ENCODE measurements at regions not wholly inside any gene's neighbourhood (a gene's known extent, or its start where the extent isn't known, plus 50 kb on each side); places are given as distances from the start of the nearest gene placed in this dataset.

- no peak for DNase-seq (ENCODE audit: extremely low spot score)
- H3K27ac ChIP-seq (ENCODE audit: low read depth), result no peak overlapping the region
- no peaks in the 10 kb centered on the region for H3K4me1 ChIP-seq (ENCODE audit: insufficient read depth)
- H3K4me3 ChIP-seq (ENCODE audit: low read depth, low read length), result no peak overlapping the region
- no peaks in the 10 kb centered on the region for H3K36me3 ChIP-seq (ENCODE audit: insufficient read depth)
- WGBS, result 31% methylated on average over 2 of the region's 2 CpGs
Measured at GRCh38 chr1:177754603-177755002, 215.3 kb downstream of the SEC16B start.

- Histone ChIP-seq H3K27ac (ENCODE audit: low read depth) (no peak overlapping the region), H3K36me3 (ENCODE audit: insufficient read depth) (no peaks in the 10 kb centered on the region), H3K4me1 (ENCODE audit: insufficient read depth) (no peaks in the 10 kb centered on the region), H3K4me3 (ENCODE audit: low read depth, low read length) (no peak overlapping the region)
- whole genome bisulfite sequencing, result 85% methylated on average over 5 of the region's 5 CpGs
- DNase-seq (ENCODE audit: extremely low spot score), result no peak
Measured at GRCh38 chr1:177753655-177754054, 216.2 kb downstream of the SEC16B start.

GRCh38 chr1:177748080-177748801 lies 221.6 kb downstream of the SEC16B start:
- WGBS, result 69% methylated on average over 4 of the region's 4 CpGs
- no peak overlapping the region for H3K27ac ChIP-seq (ENCODE audit: low read depth)
- no peak overlapping the region for H3K4me3 ChIP-seq (ENCODE audit: low read depth, low read length)
- DNase-seq (ENCODE audit: extremely low spot score), result no peak
- H3K36me3 ChIP-seq (ENCODE audit: insufficient read depth), result no peaks in the 10 kb centered on the region
- no peaks in the 10 kb centered on the region for H3K4me1 ChIP-seq (ENCODE audit: insufficient read depth)

- Histone ChIP-seq H3K36me3 (ENCODE audit: insufficient read depth) (no peaks in the 10 kb centered on the region), H3K4me3 (ENCODE audit: low read depth, low read length) (no peak overlapping the region), H3K27ac (ENCODE audit: low read depth) (no peak overlapping the region), H3K4me1 (ENCODE audit: insufficient read depth) (no peaks in the 10 kb centered on the region)
- 77% methylated on average over 3 of the region's 3 CpGs for WGBS
- DNase-seq (ENCODE audit: extremely low spot score), result no peak
Measured at GRCh38 chr1:177746155-177746554, 223.7 kb downstream of the SEC16B start.

- Histone ChIP-seq H3K27ac (ENCODE audit: low read depth) (no peak overlapping the region), H3K4me3 (ENCODE audit: low read depth, low read length) (no peak overlapping the region), H3K4me1 (ENCODE audit: insufficient read depth) (no peaks in the 10 kb centered on the region), H3K36me3 (ENCODE audit: insufficient read depth) (no peaks in the 10 kb centered on the region)
- no peak for DNase-seq (ENCODE audit: extremely low spot score)
- 88% methylated on average over 1 of the region's 1 CpG for WGBS
Measured at GRCh38 chr1:177744906-177745305, 225.0 kb downstream of the SEC16B start.

GRCh38 chr1:177741476-177741875 lies 228.4 kb downstream of the SEC16B start:
- Histone ChIP-seq H3K4me1 (ENCODE audit: insufficient read depth) (no peaks in the 10 kb centered on the region), H3K4me3 (ENCODE audit: low read depth, low read length) (no peak overlapping the region), H3K27ac (ENCODE audit: low read depth) (no peak overlapping the region), H3K36me3 (ENCODE audit: insufficient read depth) (no peaks in the 10 kb centered on the region)
- DNase-seq (ENCODE audit: extremely low spot score), result no peak
- 34% methylated on average over 1 of the region's 1 CpG for WGBS

- no peaks in the 10 kb centered on the region for H3K4me1 ChIP-seq (ENCODE audit: insufficient read depth)
- no peaks in the 10 kb centered on the region for H3K36me3 ChIP-seq (ENCODE audit: insufficient read depth)
- no peak for DNase-seq (ENCODE audit: extremely low spot score)
- no peak overlapping the region for H3K27ac ChIP-seq (ENCODE audit: low read depth)
- WGBS, result 86% methylated on average over 2 of the region's 2 CpGs
- H3K4me3 ChIP-seq (ENCODE audit: low read depth, low read length), result no peak overlapping the region
Measured at GRCh38 chr1:177739780-177740179, 230.1 kb downstream of the SEC16B start.

GRCh38 chr1:177737456-177737855 lies 232.4 kb downstream of the SEC16B start:
- Histone ChIP-seq H3K27ac (ENCODE audit: low read depth) (no peak overlapping the region), H3K4me1 (ENCODE audit: insufficient read depth) (no peaks in the 10 kb centered on the region), H3K4me3 (ENCODE audit: low read depth, low read length) (no peak overlapping the region), H3K36me3 (ENCODE audit: insufficient read depth) (peaks cover 1% of the 10 kb centered on the region)
- WGBS, result 84% methylated on average over 2 of the region's 2 CpGs
- DNase-seq (ENCODE audit: extremely low spot score), result no peak

GRCh38 chr1:177732178-177732577 lies 237.7 kb downstream of the SEC16B start:
- Histone ChIP-seq H3K36me3 (ENCODE audit: insufficient read depth) (peaks cover 1% of the 10 kb centered on the region), H3K4me3 (ENCODE audit: low read depth, low read length) (no peak overlapping the region), H3K4me1 (ENCODE audit: insufficient read depth) (no peaks in the 10 kb centered on the region), H3K27ac (ENCODE audit: low read depth) (no peak overlapping the region)
- no peak for DNase-seq (ENCODE audit: extremely low spot score)
- WGBS, result 67% methylated on average over 7 of the region's 7 CpGs

GRCh38 chr1:177729646-177730045 lies 240.2 kb downstream of the SEC16B start:
- WGBS, result 9% methylated on average over 1 of the region's 1 CpG
- Histone ChIP-seq H3K4me1 (ENCODE audit: insufficient read depth) (no peaks in the 10 kb centered on the region), H3K27ac (ENCODE audit: low read depth) (no peak overlapping the region), H3K36me3 (ENCODE audit: insufficient read depth) (peaks cover 1% of the 10 kb centered on the region), H3K4me3 (ENCODE audit: low read depth, low read length) (no peak overlapping the region)
- DNase-seq (ENCODE audit: extremely low spot score), result no peak

GRCh38 chr1:177723533-177723932 lies 246.3 kb downstream of the SEC16B start:
- H3K4me1 ChIP-seq (ENCODE audit: insufficient read depth), result no peaks in the 10 kb centered on the region
- H3K27ac ChIP-seq (ENCODE audit: low read depth), result no peak overlapping the region
- no peak for DNase-seq (ENCODE audit: extremely low spot score)
- no peaks in the 10 kb centered on the region for H3K36me3 ChIP-seq (ENCODE audit: insufficient read depth)
- no peak overlapping the region for H3K4me3 ChIP-seq (ENCODE audit: low read depth, low read length)

- H3K27ac ChIP-seq (ENCODE audit: low read depth), result no peak overlapping the region
- no peak for DNase-seq (ENCODE audit: extremely low spot score)
- H3K36me3 ChIP-seq (ENCODE audit: insufficient read depth), result no peaks in the 10 kb centered on the region
- H3K4me3 ChIP-seq (ENCODE audit: low read depth, low read length), result no peak overlapping the region
- 71% methylated on average over 17 of the region's 17 CpGs for WGBS
- H3K4me1 ChIP-seq (ENCODE audit: insufficient read depth), result no peaks in the 10 kb centered on the region
Measured at GRCh38 chr1:177710696-177711620, 258.9 kb downstream of the SEC16B start.

GRCh38 chr1:177708406-177708805 lies 261.5 kb downstream of the SEC16B start:
- Histone ChIP-seq H3K4me1 (ENCODE audit: insufficient read depth) (no peaks in the 10 kb centered on the region), H3K4me3 (ENCODE audit: low read depth, low read length) (no peak overlapping the region), H3K27ac (ENCODE audit: low read depth) (no peak overlapping the region), H3K36me3 (ENCODE audit: insufficient read depth) (no peaks in the 10 kb centered on the region)
- no peak for DNase-seq (ENCODE audit: extremely low spot score)
- WGBS, result 77% methylated on average over 5 of the region's 5 CpGs

- Histone ChIP-seq H3K4me1 (ENCODE audit: insufficient read depth) (no peaks in the 10 kb centered on the region), H3K4me3 (ENCODE audit: low read depth, low read length) (no peak overlapping the region), H3K36me3 (ENCODE audit: insufficient read depth) (no peaks in the 10 kb centered on the region), H3K27ac (ENCODE audit: low read depth) (no peak overlapping the region)
- 76% methylated on average over 4 of the region's 4 CpGs for WGBS
- DNase-seq (ENCODE audit: extremely low spot score), result no peak
Measured at GRCh38 chr1:177706977-177707376, 262.9 kb downstream of the SEC16B start.

Measured in urinary bladder (tissue), 3 donors.